ACHN (cell line): ENCODE measurements at regions not wholly inside any gene's neighbourhood (a gene's known extent, or its start where the extent isn't known, plus 50 kb on each side); places are given as distances from the start of the nearest gene placed in this dataset.

Experiments
- DNase-seq: peaks from one replicate; pipeline ENCODE4 v3.0.0-alpha.2; 2015
- in situ Hi-C: cut with HindIII; loops from 2 replicates; pipeline ENCODE4 v1.10.0; 2017; ENCODE audit warnings: low sequenced_read_pairs, low pct_ligation_motif_present, low pct_unique_long_range_greater_than_20kb

DNA sequence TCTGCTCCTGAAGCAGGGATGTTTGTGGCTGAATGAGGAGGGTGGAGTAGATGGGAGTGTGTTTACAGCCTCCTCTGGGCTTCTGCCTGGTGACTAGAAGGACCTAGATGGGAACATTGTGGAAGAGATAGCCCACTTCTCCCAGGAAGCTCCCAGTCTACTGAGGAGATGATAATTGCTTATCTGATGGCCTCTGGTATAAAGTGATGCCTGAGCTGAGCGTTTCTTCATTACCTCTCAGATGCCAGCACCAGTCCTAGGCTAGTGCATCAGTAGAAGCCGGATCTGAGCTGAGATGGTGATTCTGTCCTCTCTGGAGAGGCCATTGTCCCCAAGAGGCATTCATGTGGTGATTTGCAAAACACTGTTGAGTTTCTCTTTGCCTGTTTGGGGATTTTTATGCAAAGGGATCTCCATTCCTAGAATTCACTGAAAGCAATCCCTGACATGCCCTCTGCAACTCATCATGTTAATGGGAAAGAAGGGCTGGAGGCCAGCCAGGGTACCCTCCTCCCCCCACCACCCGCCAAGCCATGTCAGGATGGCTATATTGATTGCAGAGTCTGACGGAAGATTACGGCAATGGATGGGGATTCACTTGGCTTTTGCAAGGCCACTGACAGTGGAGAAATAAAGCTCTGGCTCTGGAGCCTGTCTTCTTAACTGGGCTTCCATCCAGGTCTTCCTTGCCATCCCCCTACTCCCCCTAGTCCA lies 166.4 kb upstream of the ROPN1 start:
- DNase-seq: no peak
- in situ Hi-C loops: no loop called here

DNA sequence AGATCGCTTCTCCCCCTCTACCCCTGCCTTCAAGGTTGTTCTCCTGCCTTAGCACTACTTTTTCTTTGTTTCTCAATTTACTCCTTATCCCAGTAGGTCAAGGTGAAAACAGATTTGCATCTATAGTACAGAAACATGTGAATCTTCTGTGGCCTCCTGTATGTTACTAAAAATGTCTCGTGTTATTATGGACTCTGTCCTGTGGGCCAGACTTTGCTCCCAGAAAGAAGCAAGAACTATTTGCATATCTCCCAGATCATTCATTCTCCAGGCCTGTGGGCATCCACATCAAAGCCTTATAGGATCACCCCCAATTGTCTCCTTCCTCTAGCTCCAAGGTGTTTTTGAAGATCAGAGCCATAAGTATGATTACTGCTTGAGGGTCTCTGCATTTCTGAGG lies 169.5 kb upstream of the ROPN1 start:
- in situ Hi-C loops: no loop called here
- no peak for DNase-seq

DNA sequence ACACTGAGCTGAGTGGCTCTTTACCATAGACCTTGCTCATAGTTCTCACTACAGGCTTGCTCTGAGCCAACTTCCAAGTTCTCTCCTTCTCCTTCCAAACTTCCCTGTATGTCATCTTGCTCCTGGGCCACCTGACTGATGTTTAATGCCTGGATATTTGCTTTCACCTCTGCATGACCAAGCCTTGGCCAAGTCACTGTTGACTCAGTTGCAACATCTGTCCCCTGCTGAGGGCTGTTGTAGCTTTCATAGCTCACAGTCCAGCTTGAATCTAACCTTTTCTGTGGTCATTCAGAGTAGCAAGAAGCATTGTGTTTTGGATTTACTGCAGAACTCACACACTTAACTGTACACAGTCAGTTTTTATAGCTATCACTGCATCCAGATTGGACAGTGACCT lies 171.8 kb upstream of the ROPN1 start:
- DNase-seq: no peak
- in situ Hi-C loops: no loop called here

DNA sequence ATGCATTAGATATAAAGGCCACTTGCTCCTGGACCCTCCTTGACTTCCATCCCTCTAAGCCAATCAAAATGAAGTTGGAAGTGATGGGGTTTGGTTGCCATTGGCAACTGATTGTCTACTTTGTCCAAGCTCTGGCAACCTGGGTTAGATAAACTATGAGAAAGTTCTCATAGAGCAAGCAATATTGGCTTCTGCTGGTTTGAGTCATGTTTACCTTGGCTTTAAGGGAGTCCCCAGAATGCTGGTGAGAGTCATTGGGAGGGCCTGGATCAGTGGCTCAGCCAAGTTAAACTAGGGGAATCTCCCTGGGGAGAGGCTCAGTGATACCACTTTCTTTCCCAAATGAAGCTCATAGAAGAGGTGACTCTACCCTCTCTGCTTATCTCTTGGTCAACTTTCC lies 176.3 kb upstream of the ROPN1 start:
- in situ Hi-C loops: no loop called here
- no peak for DNase-seq

DNA sequence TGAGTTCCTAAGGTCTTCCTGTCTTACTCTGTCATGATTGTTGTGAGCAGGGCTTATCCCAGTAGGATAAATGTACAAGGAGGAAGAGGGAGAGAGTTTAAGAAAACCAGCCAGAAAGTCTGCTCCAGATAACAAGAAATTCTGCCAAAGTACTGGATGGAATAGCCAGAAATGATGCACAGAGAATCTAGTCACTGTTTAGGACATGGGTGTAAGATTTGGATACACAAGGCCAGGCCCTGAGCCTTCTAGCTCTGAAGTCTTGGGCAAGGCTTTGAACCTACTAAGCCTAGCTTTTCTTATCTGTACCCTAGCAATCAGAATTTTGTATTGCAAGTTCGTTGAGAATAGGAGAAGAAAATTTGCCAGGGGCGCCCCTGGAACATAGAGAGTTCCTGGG lies 180.4 kb upstream of the ROPN1 start:
- DNase-seq: no peak
- in situ Hi-C loops: no loop called here

DNA sequence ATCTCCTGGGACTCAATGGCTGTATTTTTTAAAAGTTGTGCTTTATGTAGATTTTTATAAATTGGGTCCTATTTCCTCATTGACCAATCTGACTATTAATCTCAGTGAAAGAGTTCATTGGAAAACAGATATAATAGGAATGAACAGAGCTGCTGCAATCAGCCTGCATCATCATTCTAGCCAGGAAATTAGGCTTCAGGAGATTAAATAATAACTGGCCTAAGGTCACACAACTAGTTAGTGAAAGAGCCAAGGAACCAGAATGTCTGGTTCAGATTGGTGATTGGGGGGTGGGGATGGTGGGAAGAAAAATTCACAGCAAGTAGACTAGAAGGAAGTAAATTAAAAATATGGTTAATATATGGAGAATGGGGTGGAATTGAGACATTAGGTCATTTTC lies 180.9 kb upstream of the ROPN1 start:
- DNase-seq: no peak
- in situ Hi-C loops: no loop called here

DNA sequence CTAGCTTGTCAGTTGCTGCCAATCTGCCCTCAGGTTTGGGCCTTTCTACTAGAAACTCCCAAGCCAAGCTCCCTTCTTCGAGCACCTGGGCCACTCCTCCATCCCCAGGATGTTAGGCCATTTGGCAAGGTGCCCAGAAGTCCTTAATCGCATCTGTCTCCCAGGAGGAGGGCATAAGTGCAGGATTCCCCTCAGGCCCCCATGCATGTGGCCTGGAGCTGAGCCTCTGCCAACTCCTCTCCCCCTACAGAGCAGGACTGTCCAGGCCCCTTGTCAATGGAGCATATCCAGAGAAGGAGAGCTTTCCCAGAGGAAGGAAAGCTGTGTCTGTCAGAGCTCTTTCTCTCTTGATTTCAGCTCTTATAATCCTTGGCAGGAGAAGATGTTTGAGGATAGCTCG lies 182.6 kb upstream of the ROPN1 start:
- in situ Hi-C loops: no loop called here

DNA sequence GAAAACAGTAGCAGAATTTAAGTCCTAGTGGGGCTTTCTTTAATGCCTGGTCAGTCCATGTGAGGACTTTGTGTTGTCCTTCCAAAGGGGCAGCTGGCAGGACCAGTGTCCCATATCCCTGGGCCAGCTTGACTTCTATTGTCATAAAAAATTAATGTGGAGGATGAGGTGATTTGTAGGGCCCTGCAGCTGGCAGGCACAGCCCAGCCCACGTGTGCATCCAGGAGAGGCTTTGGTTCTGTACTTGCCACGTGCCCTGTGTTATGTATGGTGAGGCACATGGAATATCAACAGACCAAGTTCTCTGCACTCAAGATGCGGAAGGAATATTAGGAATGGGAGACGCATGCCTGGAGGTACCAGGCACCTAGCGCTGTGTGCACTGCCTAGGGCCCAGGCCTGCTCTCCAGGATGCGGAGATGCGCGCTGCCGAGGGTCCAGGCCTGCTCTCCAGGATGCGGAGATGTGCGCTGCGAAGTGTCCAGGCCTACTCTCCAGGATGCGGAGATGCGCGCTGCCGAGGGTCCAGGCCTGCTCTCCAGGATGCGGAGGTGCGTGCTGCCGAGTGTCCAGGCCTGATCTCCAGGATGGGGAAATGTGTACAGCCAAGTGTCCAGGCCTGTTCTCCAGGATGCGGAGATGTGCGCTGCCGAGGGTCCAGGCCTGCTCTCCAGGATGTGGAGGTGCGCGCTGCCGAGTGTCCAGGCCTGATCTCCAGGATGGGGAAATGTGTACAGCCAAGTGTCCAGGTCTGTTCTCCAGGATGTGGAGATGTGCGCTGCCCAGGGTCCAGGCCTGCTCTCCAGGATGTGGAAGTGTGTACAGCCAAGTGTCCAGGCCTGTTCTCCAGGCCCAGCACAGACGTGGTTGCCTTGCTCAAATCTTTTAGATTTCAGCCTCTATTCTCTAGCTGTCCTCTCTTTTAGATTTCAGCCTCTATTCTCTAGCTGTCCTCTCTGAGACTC lies 183.3 kb upstream of the ROPN1 start:
- no peak for DNase-seq
- in situ Hi-C loops: no loop called here

More for the DNA sequence above, 182.6 kb upstream of the ROPN1 start:
- DNase-seq: no peak

DNA sequence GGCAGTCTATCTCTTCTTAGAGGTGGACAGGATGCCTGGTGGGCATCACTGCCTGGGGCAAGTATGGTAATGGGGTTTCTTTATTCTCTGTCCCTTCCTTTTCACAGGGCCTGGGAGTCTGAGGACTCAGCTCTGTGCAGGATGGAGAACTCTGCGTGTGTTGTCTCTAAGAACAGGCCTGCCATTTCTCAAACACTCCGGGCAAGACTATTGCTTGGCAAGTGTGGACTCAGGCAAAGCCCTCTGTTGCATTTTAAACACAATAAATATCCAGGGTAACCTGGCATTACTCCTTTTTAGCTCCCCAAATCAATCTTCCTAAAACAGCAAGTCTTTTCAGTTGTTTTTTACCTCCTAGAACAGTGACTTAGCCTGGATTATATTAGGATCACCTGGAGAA lies 185.1 kb upstream of the ROPN1 start:
- DNase-seq: no peak
- in situ Hi-C loops: no loop called here

DNA sequence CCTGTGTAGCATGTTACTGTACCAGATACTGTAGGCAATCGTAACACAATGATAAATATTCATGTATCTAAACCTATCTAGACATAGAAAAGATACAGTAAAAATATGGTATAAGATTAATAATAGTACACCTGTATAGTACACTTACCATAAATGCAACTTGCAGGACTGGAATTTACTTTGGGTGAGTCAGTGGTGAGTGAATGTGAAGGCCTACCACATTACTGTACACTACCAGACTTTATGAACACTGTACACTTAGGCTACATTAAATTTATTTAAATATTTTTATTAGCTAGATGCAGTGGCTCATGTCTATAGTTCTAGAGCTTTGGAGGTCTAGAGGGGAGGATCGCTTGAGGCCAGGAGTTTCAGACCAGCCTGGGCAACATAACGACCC lies 186.6 kb upstream of the ROPN1 start:
- in situ Hi-C loops: no loop called here
- no peak for DNase-seq

DNA sequence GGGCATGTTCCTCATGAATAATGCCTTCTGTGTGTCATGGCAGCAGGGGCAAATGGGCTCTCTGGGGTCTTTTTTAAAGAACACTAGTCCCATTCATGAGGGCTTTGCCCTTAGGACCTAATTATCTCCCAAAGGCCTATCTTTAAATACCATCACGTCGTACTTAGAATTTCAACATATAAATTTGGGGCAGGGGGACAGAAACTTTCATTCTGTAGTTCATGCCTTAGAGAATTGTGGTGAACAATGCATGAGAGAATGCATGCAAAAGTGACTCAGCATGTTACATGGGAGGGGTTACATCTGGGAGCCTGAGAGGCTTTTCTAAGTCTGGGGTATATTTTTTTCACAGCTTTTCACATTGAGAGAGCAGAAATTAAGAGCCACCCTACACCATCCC lies 208.5 kb upstream of the ROPN1 start:
- in situ Hi-C loops: no loop called here
- DNase-seq: no peak

DNA sequence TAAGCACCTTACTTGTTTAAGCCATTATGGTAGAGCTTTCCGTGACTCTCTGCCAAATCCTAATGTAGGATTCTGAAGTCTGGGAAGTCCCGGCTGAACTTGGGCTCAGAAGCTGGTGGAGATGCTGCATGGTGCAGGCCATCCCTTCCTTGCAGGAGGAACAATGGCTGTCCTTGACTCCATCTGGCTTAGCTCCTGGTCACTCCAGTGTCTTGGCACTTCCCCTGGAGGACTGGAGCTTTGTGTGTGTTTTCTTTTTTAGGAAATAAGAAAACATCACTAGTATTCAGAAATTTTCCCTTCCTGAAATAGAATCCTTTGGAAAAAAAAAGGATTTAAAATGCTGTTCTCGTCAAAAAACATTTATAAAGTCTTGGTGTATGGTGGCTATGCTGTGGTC lies 209.3 kb upstream of the ROPN1 start:
- in situ Hi-C loops: no loop called here
- DNase-seq: no peak

DNA sequence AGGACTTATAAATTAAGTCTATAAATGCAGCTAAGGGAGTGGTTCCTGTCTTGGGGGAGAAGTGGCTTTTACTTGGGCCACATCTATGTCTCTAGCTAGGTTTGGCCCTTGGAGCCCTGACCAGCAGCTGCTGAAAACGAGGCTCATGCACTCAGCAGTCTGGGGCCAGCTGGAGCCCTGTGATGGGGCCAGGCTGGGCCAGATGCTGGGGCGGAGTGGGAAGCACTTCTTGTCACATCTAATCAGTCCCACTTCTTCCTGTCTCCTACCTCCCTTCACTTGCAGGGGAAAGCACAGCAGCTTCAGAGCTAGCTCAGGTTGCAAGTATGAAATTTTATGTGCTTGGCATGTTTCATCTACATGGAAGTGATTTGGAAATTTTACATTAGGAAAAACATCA lies 209.9 kb upstream of the ROPN1 start:
- no peak for DNase-seq
- in situ Hi-C loops: no loop called here

DNA sequence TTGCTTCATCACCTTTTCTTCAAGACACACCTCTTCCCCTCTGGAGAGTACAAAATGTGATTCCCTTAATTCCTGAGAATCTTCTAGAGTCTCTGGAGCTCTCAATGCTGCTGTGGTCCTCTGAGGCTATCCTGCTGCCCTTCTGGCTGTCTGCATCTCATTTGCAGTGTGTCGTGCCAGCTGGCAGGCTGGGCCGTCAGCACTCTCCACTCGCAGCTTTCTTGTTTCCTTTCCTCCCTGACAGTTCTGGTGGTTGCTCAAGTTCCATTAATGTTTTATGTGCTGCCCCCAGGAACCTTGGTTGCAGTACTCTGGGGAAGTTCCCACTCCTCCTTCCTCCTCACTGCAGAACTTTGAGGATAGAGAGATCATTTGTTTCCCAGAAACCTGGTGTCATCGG lies 210.8 kb upstream of the ROPN1 start:
- in situ Hi-C loops: no loop called here
- no peak for DNase-seq

DNA sequence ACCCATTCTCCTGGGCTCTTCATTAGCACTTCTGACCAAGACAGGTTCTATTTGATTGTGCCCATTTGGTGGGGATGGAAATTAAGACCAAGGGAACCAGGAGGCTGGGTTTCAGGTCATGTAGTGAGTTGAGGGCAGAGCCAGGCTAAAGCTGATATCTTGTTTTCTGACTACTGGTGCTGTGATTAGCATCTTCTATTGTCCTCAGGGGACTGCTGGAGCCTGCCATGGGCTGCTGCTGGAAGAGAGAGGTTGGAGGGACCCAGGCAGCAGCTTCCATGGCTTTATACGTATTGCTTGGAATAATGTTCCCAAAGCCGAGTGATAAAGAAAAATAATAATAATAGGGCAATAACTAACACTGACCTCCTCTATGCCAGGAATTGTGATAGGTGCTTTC lies 211.4 kb upstream of the ROPN1 start:
- no peak for DNase-seq
- in situ Hi-C loops: no loop called here

DNA sequence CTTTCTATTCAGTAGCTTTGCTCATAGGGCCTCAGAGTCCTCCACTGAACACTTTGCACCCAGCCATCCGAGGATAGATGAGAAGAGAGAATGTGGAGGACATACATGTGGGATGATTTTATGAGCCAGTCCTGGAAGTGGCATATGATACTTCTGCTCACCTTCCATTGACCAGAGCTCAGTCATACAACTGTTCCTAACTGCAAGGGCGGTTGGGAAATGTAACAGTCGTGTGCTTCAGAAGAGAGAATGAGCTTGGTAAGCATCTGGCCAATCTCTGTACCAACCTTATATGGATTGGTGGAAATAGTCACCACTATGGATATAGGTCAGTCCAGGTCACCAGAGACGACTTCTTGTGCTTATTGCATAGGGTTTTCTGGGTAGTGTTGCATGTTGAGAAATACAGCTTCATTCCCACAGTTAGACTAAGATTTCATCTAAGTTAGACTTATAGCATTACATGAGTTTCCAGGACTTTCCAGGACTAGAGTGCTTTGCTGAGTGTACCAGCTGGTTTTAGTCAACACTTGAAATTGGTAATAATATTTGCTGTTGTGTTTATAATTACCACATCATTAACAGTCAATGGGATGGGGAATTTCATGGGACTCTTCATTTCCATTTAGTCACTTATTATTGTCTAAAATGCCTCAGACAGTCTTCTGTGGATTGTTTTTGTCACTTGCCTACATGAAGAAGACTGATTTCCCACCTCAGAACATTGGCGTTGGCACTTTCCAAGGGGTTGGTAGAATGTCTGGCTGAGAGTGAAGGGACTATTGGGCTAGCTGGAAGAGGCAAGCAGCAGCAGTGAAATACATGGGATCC lies 214.5 kb upstream of the ROPN1 start:
- in situ Hi-C loops: no loop called here
- no peak for DNase-seq

DNA sequence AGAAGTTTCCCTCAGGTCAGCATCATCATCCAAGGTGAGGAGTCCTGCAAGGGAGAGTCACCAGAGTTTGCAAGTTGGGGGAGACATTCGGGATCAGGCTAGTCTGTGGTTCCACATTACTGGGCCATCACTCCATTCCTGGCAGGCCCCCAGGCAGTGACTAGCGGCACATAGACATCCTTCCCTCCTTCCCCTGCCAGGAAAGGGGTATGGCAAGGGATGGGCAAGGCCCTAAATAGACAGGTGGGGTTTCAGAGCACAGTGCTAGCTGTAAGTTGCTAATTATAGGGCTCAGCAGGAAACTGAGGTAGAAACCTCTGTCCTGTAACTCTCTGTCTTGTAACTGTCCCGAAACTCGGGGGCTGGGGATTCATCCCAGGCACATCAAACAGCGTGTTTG lies 215.2 kb upstream of the ROPN1 start:
- no peak for DNase-seq
- in situ Hi-C loops: no loop called here

DNA sequence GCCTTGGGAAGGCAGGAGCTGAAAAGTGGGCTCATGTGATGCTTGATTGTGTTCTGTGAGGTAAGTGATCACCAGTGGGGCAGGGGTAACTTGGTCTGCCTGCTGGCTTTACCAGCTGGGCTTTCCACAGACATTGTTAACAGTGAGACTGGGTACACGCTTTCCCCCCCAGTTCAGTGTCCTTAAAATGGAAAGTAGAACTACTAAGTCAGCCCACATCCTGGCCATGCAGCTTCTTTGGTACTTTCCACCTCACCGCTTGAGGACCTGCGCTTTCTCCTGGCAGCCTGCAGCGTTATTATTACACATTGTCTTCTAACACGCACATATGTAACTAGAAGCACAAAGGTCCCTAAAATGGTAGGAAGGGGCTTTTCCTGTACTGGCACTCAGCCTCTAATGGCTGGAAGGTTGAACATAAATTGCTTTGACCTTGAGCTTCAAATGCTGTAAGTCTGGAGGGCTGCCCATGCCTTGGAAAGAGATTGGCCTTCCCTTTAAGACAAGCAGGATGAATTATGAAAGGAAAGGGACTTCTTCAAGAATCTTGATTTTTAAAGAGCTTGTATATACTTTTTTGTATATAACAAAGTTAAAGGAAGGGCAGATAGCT lies 216.1 kb upstream of the ROPN1 start:
- in situ Hi-C loops: no loop called here
- DNase-seq: no peak

DNA sequence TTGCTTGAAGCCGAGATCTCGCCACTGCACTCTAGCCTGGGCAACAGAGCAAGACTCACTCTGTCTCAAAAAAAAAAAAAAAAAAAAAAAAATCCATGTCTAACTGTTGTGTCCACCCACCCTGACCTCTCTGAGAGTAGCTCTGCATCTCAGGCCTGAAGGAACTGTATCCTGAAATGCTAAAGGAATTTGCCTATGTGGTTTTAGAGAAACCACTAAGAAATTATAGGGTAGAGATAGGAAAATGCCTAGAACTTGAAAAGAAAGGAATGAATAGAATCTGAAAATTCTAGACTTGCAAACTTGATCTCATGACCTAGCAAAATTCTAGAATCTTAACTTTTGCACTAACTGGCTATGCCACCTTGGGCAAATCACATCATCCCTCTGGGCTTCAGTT lies 217.5 kb upstream of the ROPN1 start:
- DNase-seq: no peak
- in situ Hi-C loops: no loop called here
